ENCODE measurements at regions not wholly inside any gene's neighbourhood (a gene's known extent, or its start where the extent isn't known, plus 50 kb on each side); places are given as distances from the start of the nearest gene placed in this dataset.

GRCh38 chr10:118907051-118907450, 122.5 kb upstream of the NANOS1 start:
- no peak overlapping the region for H3K27ac Mint-ChIP-seq
- H3K36me3 Mint-ChIP-seq (ENCODE audit: low read depth): no peaks in the 10 kb centered on the region
- H3K4me3 Mint-ChIP-seq: no peak overlapping the region

DNA sequence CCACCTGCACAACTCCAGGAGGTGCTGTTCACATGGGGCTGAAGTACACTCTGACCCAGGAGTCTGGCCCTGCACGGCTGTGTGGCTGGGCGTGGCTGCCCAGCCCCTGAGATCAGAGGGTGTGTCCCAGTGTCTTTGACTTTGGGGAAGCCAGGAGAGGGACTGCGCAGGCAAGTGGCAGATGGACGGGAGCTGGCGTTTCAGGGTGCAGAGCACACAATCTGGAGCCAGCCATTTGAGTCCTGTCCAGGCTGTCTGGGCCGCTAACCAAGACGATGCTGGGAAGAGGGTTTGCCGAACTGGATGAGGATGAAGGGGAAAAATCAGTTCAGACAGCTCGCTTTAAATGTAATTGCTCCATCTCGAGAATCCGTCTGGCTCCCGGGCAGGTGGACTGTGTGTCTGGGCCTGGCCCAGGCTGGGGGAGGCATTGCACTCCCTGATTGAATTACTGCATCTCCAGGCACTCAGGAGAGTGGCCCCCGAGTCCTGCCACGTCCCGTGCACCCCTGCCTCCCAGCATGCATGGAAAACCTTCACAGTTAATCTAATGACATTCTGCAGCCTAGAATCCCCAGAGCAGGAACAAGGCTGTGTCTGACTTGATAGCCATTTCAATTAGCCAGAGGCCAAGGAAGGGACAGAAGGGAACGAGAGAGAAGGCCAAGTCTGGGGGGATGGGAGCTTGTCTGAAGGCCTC, 120.8 kb upstream of the NANOS1 start:
- Mint-ChIP-seq H3K27ac (no peak overlapping the region), H3K9me3 (no peaks in the 10 kb centered on the region), H3K4me3 (no peak overlapping the region), H3K36me3 (ENCODE audit: low read depth) (no peaks in the 10 kb centered on the region), H3K4me1 (ENCODE audit: low read depth) (no peaks in the 10 kb centered on the region), H3K27me3 (ENCODE audit: low read depth) (peaks cover 6% of the 10 kb centered on the region)
- no peak for DNase-seq (ENCODE audit: low spot score)

More at GRCh38 chr10:118907051-118907450, 122.5 kb upstream of the NANOS1 start:
- peaks cover 4% of the 10 kb centered on the region for H3K27me3 Mint-ChIP-seq (ENCODE audit: low read depth)
- no peaks in the 10 kb centered on the region for H3K4me1 Mint-ChIP-seq (ENCODE audit: low read depth)
- no peaks in the 10 kb centered on the region for H3K9me3 Mint-ChIP-seq
- DNase-seq (ENCODE audit: low spot score): no peak

- no peak for DNase-seq (ENCODE audit: low spot score)
- Mint-ChIP-seq H3K4me3 (no peak overlapping the region), H3K9me3 (no peaks in the 10 kb centered on the region), H3K27ac (no peak overlapping the region), H3K36me3 (ENCODE audit: low read depth) (no peaks in the 10 kb centered on the region), H3K27me3 (ENCODE audit: low read depth) (peaks cover 6% of the 10 kb centered on the region), H3K4me1 (ENCODE audit: low read depth) (no peaks in the 10 kb centered on the region)
Measured at GRCh38 chr10:118910702-118911101, 118.8 kb upstream of the NANOS1 start.

DNA sequence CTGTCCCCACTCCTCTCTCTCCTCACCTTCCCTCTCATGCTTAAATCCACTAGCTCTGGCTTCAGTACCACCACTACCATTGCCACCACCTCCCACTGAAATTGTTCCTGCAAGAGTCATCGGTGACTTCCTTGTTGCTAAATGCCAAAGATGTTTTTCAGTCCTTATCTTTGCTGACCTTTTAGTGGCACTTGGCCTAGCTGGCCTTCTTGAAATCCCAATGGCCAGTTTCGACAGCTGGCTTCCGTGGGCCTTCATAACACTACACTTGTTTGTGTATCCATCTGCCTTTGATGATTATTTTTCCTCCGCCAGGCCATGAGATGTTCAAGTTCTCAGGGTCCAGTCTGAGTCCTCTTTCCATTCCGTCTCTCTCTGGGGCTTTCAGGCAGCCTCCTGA, 118.2 kb upstream of the NANOS1 start:
- no peaks in the 10 kb centered on the region for H3K4me1 Mint-ChIP-seq (ENCODE audit: low read depth)
- H3K36me3 Mint-ChIP-seq (ENCODE audit: low read depth): no peaks in the 10 kb centered on the region
- H3K27ac Mint-ChIP-seq: no peak overlapping the region
- peaks cover 6% of the 10 kb centered on the region for H3K27me3 Mint-ChIP-seq (ENCODE audit: low read depth)
- H3K9me3 Mint-ChIP-seq: no peaks in the 10 kb centered on the region
- no peak for DNase-seq (ENCODE audit: low spot score)
- H3K4me3 Mint-ChIP-seq: no peak overlapping the region

DNA sequence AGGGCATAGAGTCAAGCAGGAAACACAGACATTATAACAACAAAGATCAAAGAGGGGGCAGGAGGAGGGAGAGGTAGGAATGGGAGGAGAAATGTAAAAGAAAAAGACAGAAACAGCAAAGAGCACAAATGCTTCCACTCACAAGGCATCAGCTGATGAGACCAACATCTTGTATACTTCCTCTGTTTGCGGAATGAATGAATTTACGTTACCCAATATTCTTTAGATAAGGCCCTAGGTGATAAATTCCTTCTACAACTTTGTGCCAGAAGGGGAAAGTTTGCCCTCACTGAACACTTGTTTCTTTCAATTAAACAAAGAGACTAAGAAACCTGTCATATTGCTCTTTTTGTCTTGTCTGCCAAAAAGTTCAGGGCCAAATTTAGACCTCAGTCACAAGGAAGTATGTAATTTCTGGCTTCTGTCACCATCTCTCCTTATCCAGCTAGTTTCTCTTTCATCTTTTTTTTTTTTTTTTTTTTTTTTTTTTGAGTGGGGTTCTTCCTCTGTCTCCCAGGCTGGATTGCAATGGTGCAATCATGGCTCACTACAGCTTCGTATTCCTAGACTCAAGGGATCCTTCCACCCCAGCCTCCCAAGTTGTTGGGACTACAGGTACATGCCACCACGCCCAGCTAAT, 116.4 kb upstream of the NANOS1 start:
- Mint-ChIP-seq H3K27ac (no peak overlapping the region), H3K9me3 (no peaks in the 10 kb centered on the region), H3K27me3 (ENCODE audit: low read depth) (peaks cover 6% of the 10 kb centered on the region), H3K4me1 (ENCODE audit: low read depth) (no peaks in the 10 kb centered on the region), H3K4me3 (no peak overlapping the region), H3K36me3 (ENCODE audit: low read depth) (no peaks in the 10 kb centered on the region)
- no peak for DNase-seq (ENCODE audit: low spot score)

DNA sequence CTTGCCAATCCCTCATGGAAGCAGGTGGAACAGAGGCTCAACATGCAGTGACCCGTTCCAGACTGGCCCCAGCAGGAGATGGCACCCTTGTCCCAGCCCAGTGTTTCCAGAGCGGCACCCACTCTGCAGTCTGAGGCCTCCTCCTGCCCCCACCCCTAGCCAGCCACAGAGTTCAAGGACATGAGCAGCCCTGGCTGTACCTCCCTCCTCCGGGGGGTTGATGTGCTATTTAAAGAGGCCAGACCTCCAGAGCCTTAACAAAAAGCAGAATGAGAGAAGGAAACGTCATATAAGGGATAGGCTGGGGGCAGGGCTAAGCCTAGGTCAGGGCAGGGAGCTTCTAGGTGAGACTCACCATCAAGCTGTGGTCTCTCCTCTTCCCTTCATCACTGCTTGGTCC, 115.7 kb upstream of the NANOS1 start:
- Mint-ChIP-seq H3K36me3 (ENCODE audit: low read depth) (no peaks in the 10 kb centered on the region), H3K4me1 (ENCODE audit: low read depth) (no peaks in the 10 kb centered on the region), H3K9me3 (no peaks in the 10 kb centered on the region), H3K27me3 (ENCODE audit: low read depth) (peaks cover 6% of the 10 kb centered on the region), H3K4me3 (no peak overlapping the region), H3K27ac (no peak overlapping the region)
- DNase-seq (ENCODE audit: low spot score): no peak

DNA sequence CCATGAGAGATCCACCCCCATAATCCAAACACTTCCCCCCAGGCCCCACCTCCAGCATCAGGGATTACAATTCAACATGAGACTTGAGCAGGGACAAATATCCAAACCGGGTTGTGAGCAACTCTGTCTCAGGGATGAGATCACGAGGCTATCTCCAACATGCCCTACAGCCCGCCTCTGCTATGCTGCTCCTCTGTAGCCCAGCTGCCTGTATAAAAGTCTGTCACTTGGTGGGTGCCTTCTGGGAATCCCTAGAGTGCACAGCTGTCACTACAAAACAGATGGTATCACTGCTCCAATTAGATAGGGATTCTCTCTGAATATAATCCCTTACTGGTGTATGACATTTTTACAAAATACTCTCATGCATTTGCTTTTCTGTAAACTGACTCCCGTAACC, 114.9 kb upstream of the NANOS1 start:
- Mint-ChIP-seq H3K27ac (no peak overlapping the region), H3K27me3 (ENCODE audit: low read depth) (peaks cover 6% of the 10 kb centered on the region), H3K9me3 (no peaks in the 10 kb centered on the region)

DNA sequence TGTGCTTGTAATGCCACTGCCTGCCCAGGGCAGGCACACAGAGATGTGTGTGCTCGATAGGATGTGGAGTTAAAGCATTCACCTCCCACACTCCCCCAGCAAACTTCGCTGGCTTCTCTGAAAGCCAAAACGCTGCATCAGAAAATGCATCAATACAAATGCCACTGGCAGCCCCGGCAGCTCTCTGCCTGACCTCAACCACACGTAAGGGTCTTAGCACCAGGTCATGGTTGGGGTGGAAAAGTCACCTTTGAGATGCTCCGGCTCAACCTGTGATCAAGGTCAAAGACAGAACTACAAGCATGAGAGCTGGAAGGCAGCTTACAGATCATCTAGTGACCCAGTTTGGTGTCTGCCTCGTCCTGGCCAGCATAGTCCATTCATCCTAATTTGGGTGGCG, 114.4 kb upstream of the NANOS1 start:
- H3K4me1 Mint-ChIP-seq (ENCODE audit: low read depth): no peaks in the 10 kb centered on the region
- H3K36me3 Mint-ChIP-seq (ENCODE audit: low read depth): no peaks in the 10 kb centered on the region
- H3K9me3 Mint-ChIP-seq: no peaks in the 10 kb centered on the region

More for the DNA sequence above, 114.9 kb upstream of the NANOS1 start:
- Mint-ChIP-seq H3K4me1 (ENCODE audit: low read depth) (no peaks in the 10 kb centered on the region), H3K36me3 (ENCODE audit: low read depth) (no peaks in the 10 kb centered on the region), H3K4me3 (no peak overlapping the region)
- no peak for DNase-seq (ENCODE audit: low spot score)

GRCh38 chr10:118916777-118917176, 112.7 kb upstream of the NANOS1 start:
- no peaks in the 10 kb centered on the region for H3K4me1 Mint-ChIP-seq (ENCODE audit: low read depth)
- H3K36me3 Mint-ChIP-seq (ENCODE audit: low read depth): no peaks in the 10 kb centered on the region
- no peak overlapping the region for H3K4me3 Mint-ChIP-seq
- DNase-seq (ENCODE audit: low spot score): no peak
- H3K27me3 Mint-ChIP-seq (ENCODE audit: low read depth): peaks cover 8% of the 10 kb centered on the region
- H3K27ac Mint-ChIP-seq: no peak overlapping the region
- no peaks in the 10 kb centered on the region for H3K9me3 Mint-ChIP-seq

More for the DNA sequence above, 114.4 kb upstream of the NANOS1 start:
- peaks cover 6% of the 10 kb centered on the region for H3K27me3 Mint-ChIP-seq (ENCODE audit: low read depth)
- no peak overlapping the region for H3K4me3 Mint-ChIP-seq
- DNase-seq (ENCODE audit: low spot score): no peak
- no peak overlapping the region for H3K27ac Mint-ChIP-seq

DNA sequence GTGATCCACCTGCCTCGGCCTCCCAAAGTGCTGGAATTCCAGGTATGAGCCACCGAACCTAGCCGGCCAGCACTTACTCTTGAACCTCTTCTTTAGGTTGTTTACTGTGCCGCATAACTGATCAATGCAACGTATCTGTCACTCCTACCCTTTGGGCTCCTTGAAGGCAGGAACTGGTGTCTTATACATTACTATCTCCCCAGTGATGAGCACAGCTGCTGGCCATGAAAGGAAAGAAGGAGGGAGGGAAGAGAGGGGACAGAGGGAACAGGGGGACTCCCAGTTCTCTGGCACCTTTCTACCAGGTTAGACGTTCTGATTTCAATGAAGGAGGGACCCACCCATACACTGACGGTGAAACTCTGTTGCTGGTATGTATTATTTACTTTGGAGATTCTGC, 111.8 kb upstream of the NANOS1 start:
- H3K27ac Mint-ChIP-seq: no peak overlapping the region
- no peaks in the 10 kb centered on the region for H3K36me3 Mint-ChIP-seq (ENCODE audit: low read depth)
- no peak for DNase-seq (ENCODE audit: low spot score)
- H3K27me3 Mint-ChIP-seq (ENCODE audit: low read depth): peaks cover 7% of the 10 kb centered on the region
- no peak overlapping the region for H3K4me3 Mint-ChIP-seq
- no peaks in the 10 kb centered on the region for H3K4me1 Mint-ChIP-seq (ENCODE audit: low read depth)
- no peaks in the 10 kb centered on the region for H3K9me3 Mint-ChIP-seq

- Mint-ChIP-seq H3K4me1 (ENCODE audit: low read depth) (no peaks in the 10 kb centered on the region), H3K9me3 (no peaks in the 10 kb centered on the region), H3K27me3 (ENCODE audit: low read depth) (peaks cover 5% of the 10 kb centered on the region), H3K27ac (no peak overlapping the region), H3K4me3 (no peak overlapping the region), H3K36me3 (ENCODE audit: low read depth) (no peaks in the 10 kb centered on the region)
- DNase-seq (ENCODE audit: low spot score): no peak
Measured at GRCh38 chr10:118918116-118918515, 111.4 kb upstream of the NANOS1 start.

GRCh38 chr10:118918587-118918986, 110.9 kb upstream of the NANOS1 start:
- no peak for DNase-seq (ENCODE audit: low spot score)
- peaks cover 8% of the 10 kb centered on the region for H3K27me3 Mint-ChIP-seq (ENCODE audit: low read depth)
- no peak overlapping the region for H3K4me3 Mint-ChIP-seq
- H3K27ac Mint-ChIP-seq: no peak overlapping the region
- H3K9me3 Mint-ChIP-seq: no peaks in the 10 kb centered on the region
- H3K36me3 Mint-ChIP-seq (ENCODE audit: low read depth): no peaks in the 10 kb centered on the region
- no peaks in the 10 kb centered on the region for H3K4me1 Mint-ChIP-seq (ENCODE audit: low read depth)

DNA sequence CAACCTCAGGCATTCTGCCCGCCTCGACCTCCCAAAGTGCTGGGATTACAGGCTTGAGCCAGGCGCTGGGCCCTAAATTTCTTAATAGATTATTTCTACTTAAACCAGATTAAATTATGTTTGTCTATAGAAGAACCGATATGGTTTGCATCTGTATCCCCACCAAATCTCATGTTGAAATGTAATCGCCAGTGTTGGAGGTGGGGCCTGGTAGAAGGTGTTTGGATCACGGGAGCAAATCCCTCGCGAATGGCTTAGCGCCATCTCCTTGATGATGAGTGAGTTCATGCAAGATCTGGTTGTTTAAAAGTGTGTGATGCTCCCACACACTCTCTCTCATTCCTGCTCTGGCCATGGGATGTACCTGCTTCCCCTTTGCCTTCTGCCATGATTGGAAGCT, 109.3 kb upstream of the NANOS1 start:
- no peak overlapping the region for H3K4me3 Mint-ChIP-seq

GRCh38 chr10:118922226-118922625, 107.3 kb upstream of the NANOS1 start:
- Mint-ChIP-seq H3K27me3 (ENCODE audit: low read depth) (peaks cover 12% of the 10 kb centered on the region), H3K27ac (no peak overlapping the region), H3K4me3 (no peak overlapping the region), H3K9me3 (no peaks in the 10 kb centered on the region), H3K4me1 (ENCODE audit: low read depth) (no peaks in the 10 kb centered on the region), H3K36me3 (ENCODE audit: low read depth) (no peaks in the 10 kb centered on the region)
- DNase-seq (ENCODE audit: low spot score): no peak

More for the DNA sequence above, 109.3 kb upstream of the NANOS1 start:
- Mint-ChIP-seq H3K36me3 (ENCODE audit: low read depth) (no peaks in the 10 kb centered on the region), H3K9me3 (no peaks in the 10 kb centered on the region), H3K27me3 (ENCODE audit: low read depth) (peaks cover 11% of the 10 kb centered on the region), H3K4me1 (ENCODE audit: low read depth) (no peaks in the 10 kb centered on the region), H3K27ac (no peak overlapping the region)
- no peak for DNase-seq (ENCODE audit: low spot score)

DNA sequence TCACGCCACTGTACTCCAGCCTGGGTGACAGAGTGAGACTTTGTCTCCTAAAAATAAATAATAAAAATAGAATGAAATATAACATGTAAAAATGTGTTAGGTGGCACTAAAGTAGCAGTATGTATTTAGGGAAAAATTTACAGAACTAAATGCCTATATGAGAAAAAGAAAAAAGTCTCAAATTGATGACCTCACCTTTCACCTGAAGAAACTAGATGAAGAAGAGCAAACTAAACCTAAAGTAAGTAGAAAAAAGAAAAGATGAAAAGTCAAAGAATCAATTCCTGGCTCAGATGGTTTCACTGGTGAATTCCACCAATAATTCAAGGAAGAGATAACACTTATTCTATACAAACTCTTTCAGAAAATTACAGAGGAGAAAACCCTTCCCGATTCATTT, 106.5 kb upstream of the NANOS1 start:
- no peak for DNase-seq (ENCODE audit: low spot score)
- no peaks in the 10 kb centered on the region for H3K36me3 Mint-ChIP-seq (ENCODE audit: low read depth)
- no peak overlapping the region for H3K4me3 Mint-ChIP-seq
- H3K27me3 Mint-ChIP-seq (ENCODE audit: low read depth): peaks cover 12% of the 10 kb centered on the region
- no peaks in the 10 kb centered on the region for H3K9me3 Mint-ChIP-seq
- no peaks in the 10 kb centered on the region for H3K4me1 Mint-ChIP-seq (ENCODE audit: low read depth)
- no peak overlapping the region for H3K27ac Mint-ChIP-seq
